H9 (cell line): ENCODE measurements at regions not wholly inside any gene's neighbourhood (a gene's known extent, or its start where the extent isn't known, plus 50 kb on each side); places are given as distances from the start of the nearest gene placed in this dataset.

ENCODE experiments used
- DNase-seq: peaks from one replicate; pipeline ENCODE4 v3.0.0-alpha.2; 2017
- H2AFZ ChIP-seq: one replicate; pipeline ENCODE4 v1.6.1; 2013; ENCODE audit warnings: mild to moderate bottlenecking, low read length, control low read depth, moderate library complexity
- H2AK5ac ChIP-seq: 2 replicates; pipeline ENCODE4 v1.6.1; 2013; ENCODE audit warnings: low read length, control low read depth, mixed read lengths; ENCODE audit not compliant: insufficient read length
- H2BK120ac ChIP-seq: one replicate; pipeline ENCODE4 v1.6.1; 2013; ENCODE audit warnings: low read depth, mild to moderate bottlenecking, low read length, control low read depth, inconsistent platforms; ENCODE audit not compliant: poor library complexity, severe bottlenecking
- H2BK12ac ChIP-seq: 2 replicates; pipeline ENCODE4 v1.6.1; 2013; ENCODE audit warnings: low read length, control low read depth, mixed read lengths, low read depth; ENCODE audit not compliant: insufficient read length
- H2BK15ac ChIP-seq: 2 replicates; pipeline ENCODE4 v1.6.1; 2013; ENCODE audit warnings: low read depth, low read length, control low read depth
- H2BK20ac ChIP-seq: one replicate; pipeline ENCODE4 v1.6.1; 2013; ENCODE audit warnings: low read depth, mild to moderate bottlenecking, low read length, control low read depth, inconsistent platforms; ENCODE audit not compliant: poor library complexity, severe bottlenecking
- H2BK5ac ChIP-seq: 2 replicates; pipeline ENCODE4 v1.6.1; 2013; ENCODE audit warnings: low read length, control low read depth, mixed read lengths; ENCODE audit not compliant: insufficient read length
- H3K14ac ChIP-seq: 2 replicates; pipeline ENCODE4 v1.6.1; 2013; ENCODE audit warnings: low read length, control low read depth; ENCODE audit not compliant: insufficient read depth
- H3K18ac ChIP-seq: 2 replicates; pipeline ENCODE4 v1.6.1; 2013; ENCODE audit warnings: low read depth, mild to moderate bottlenecking, mixed read lengths, low read length, control low read depth; ENCODE audit not compliant: insufficient read length
- H3K23ac ChIP-seq: 2 replicates; pipeline ENCODE4 v1.6.1; 2013; ENCODE audit warnings: low read length, control low read depth, mixed read lengths, low read depth; ENCODE audit not compliant: insufficient read length
- H3K23me2 ChIP-seq: 2 replicates; pipeline ENCODE4 v1.6.1; 2013; ENCODE audit warnings: low read depth, mild to moderate bottlenecking, mixed read lengths, low read length, control low read depth; ENCODE audit not compliant: insufficient read length, poor library complexity, severe bottlenecking
- H3K27ac ChIP-seq: 2 replicates; pipeline ENCODE4 v1.5.1; 2013; ENCODE audit warnings: low read length, control low read depth, mixed read lengths, low read depth; ENCODE audit not compliant: insufficient read length
- H3K27me3 ChIP-seq: 2 replicates; pipeline ENCODE4 v1.6.1; 2013; ENCODE audit warnings: low read length, control low read depth, inconsistent platforms; ENCODE audit not compliant: insufficient read depth
- H3K4ac ChIP-seq: 2 replicates; pipeline ENCODE4 v1.6.1; 2013; ENCODE audit warnings: low read depth, mild to moderate bottlenecking, control low read depth, inconsistent platforms, low read length, moderate library complexity
- H3K4me1 ChIP-seq: 2 replicates; pipeline ENCODE4 v1.6.1; 2013; ENCODE audit warnings: low read length, control low read depth, inconsistent platforms; ENCODE audit not compliant: insufficient read depth
- H3K4me2 ChIP-seq: 2 replicates; pipeline ENCODE4 v1.6.1; 2013; ENCODE audit warnings: low read length, control low read depth, mixed read lengths; ENCODE audit not compliant: insufficient read length, insufficient read depth
- H3K56ac ChIP-seq: 2 replicates; pipeline ENCODE4 v1.6.1; 2013; ENCODE audit warnings: low read depth, mild to moderate bottlenecking, mixed read lengths, low read length, control low read depth; ENCODE audit not compliant: insufficient read length
- H3K79me1 ChIP-seq: 2 replicates; pipeline ENCODE4 v1.6.1; 2013; ENCODE audit warnings: low read depth, mild to moderate bottlenecking, moderate library complexity, low read length, control low read depth, inconsistent platforms; ENCODE audit not compliant: insufficient read depth, poor library complexity, severe bottlenecking
- H3K79me2 ChIP-seq: 2 replicates; pipeline ENCODE4 v1.6.1; 2013; ENCODE audit warnings: low read length, control low read depth, inconsistent platforms; ENCODE audit not compliant: insufficient read depth
- H3K9ac ChIP-seq: 2 replicates; pipeline ENCODE4 v1.6.1; 2013; ENCODE audit warnings: low read length, control low read depth, mixed read lengths; ENCODE audit not compliant: insufficient read length; ENCODE audit errors: extremely low read depth
- H3K9me3 ChIP-seq: one replicate; pipeline ENCODE4 v1.6.1; 2013; ENCODE audit warnings: low read depth, low read length, inconsistent platforms; ENCODE audit not compliant: control insufficient read depth
- H3T11ph ChIP-seq: one replicate; pipeline ENCODE4 v1.6.1; 2013; ENCODE audit warnings: mild to moderate bottlenecking, low read length, control low read depth, inconsistent platforms
- H4K20me1 ChIP-seq: one replicate; pipeline ENCODE4 v1.6.1; 2013; ENCODE audit not compliant: control insufficient read depth, insufficient read length, insufficient read depth
- H4K5ac ChIP-seq: 2 replicates; pipeline ENCODE4 v1.6.1; 2013; ENCODE audit warnings: low read depth, mild to moderate bottlenecking, mixed read lengths, low read length, control low read depth; ENCODE audit not compliant: insufficient read length
- H4K8ac ChIP-seq: replicated peaks from 2 replicates; pipeline ENCODE4 v1.6.1; 2013; ENCODE audit warnings: low read length, control low read depth, mixed read lengths, low read depth; ENCODE audit not compliant: insufficient read length
- H4K91ac ChIP-seq: 2 replicates; pipeline ENCODE4 v1.6.1; 2013; ENCODE audit warnings: low read depth, mild to moderate bottlenecking, moderate library complexity, mixed read lengths, low read length, control low read depth; ENCODE audit not compliant: insufficient read length
- H3K27ac Mint-ChIP-seq, 3 experiments: 2 replicates in 2 of 3; 3 replicates in 1 of 3; pipeline ENCODE4 v1.8.0; 2020 to 2021; ENCODE audit warnings: mixed read lengths in 3 of 3, mild to moderate bottlenecking in 1 of 3, moderate library complexity in 1 of 3
- H3K27me3 Mint-ChIP-seq: 2 replicates; pipeline ENCODE4 v1.8.0; 2021; ENCODE audit warnings: low read depth, mild to moderate bottlenecking, moderate library complexity, mixed read lengths
- H3K36me3 Mint-ChIP-seq, 3 experiments: 2 replicates in 2 of 3; 3 replicates in 1 of 3; pipeline ENCODE4 v1.8.0; 2020 to 2021; ENCODE audit warnings: low read depth in 3 of 3, mixed read lengths in 3 of 3; ENCODE audit not compliant: insufficient read depth in 1 of 3
- H3K4me1 Mint-ChIP-seq, 2 experiments: 2 replicates each; pipeline ENCODE4 v1.8.0; 2020; ENCODE audit warnings: mixed read lengths in 2 of 2
- H3K4me3 Mint-ChIP-seq, 2 experiments: 2 replicates in 1 of 2; 3 replicates in 1 of 2; pipeline ENCODE4 v1.8.0; 2020 to 2021; ENCODE audit warnings: mild to moderate bottlenecking in 2 of 2, mixed read lengths in 2 of 2, moderate library complexity in 1 of 2
- H3K9me3 Mint-ChIP-seq, 2 experiments: 2 replicates in 1 of 2; 3 replicates in 1 of 2; pipeline ENCODE4 v1.8.0; 2020; ENCODE audit warnings: mild to moderate bottlenecking in 2 of 2, mixed read lengths in 2 of 2, moderate library complexity in 1 of 2
- WGBS: extraction: QIAGEN DNeasy Blood & Tissue Kit; methylation state at CpG from one replicate; pipeline ENCODE4 v1.1.7; 2013; ENCODE audit warnings: missing lambda C conversion rate, low lambda C conversion rate, mixed read lengths; ENCODE audit not compliant: insufficient read length; ENCODE audit errors: extremely low coverage; 5-methylcytosine and 5-hydroxymethylcytosine counted together
- TF ChIP-seq, protein P1 (sequence below): fragments of 200-600 bp; sonication (generic); conservative IDR thresholded peaks from 3 replicates; pipeline ENCODE4 v1.8.0; 2021; ENCODE audit warnings: antibody characterized with exemption, mild to moderate bottlenecking

DNA sequence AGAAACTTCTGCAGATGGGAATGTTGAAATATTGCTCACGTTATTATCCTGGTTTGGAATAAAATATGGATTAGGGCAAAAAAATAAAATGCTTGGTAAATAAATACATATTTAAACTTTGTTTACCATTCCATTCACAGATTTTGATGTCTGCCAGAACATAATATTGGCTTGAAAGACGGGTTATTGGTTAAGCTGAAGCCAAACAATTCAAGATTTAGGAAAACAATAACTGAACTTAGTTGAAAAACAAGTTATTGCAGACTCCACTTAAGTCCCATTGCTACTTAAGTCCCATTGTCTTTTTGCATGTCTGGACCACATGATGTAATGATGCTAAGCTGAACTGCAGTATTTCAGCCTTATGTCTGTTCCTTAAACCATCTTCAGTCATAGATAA is 722.5 kb downstream of the FAT4 start:
- TF ChIP-seq, protein P1, sequence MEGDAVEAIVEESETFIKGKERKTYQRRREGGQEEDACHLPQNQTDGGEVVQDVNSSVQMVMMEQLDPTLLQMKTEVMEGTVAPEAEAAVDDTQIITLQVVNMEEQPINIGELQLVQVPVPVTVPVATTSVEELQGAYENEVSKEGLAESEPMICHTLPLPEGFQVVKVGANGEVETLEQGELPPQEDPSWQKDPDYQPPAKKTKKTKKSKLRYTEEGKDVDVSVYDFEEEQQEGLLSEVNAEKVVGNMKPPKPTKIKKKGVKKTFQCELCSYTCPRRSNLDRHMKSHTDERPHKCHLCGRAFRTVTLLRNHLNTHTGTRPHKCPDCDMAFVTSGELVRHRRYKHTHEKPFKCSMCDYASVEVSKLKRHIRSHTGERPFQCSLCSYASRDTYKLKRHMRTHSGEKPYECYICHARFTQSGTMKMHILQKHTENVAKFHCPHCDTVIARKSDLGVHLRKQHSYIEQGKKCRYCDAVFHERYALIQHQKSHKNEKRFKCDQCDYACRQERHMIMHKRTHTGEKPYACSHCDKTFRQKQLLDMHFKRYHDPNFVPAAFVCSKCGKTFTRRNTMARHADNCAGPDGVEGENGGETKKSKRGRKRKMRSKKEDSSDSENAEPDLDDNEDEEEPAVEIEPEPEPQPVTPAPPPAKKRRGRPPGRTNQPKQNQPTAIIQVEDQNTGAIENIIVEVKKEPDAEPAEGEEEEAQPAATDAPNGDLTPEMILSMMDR, result no peak
- Histone ChIP-seq H4K20me1 (no peaks in the 10 kb centered on the region), H2AFZ (no peak overlapping the region), H2BK20ac (no peak overlapping the region), H3K79me1 (no peaks in the 10 kb centered on the region), H3T11ph (no peak overlapping the region), H3K23me2 (no peaks in the 10 kb centered on the region), H3K9me3 (no peaks in the 10 kb centered on the region), H3K4ac (no peak overlapping the region), H3K4me1 (no peaks in the 10 kb centered on the region), H3K18ac (no peak overlapping the region), H4K91ac (no peak overlapping the region), H2BK12ac (no peak overlapping the region), H3K14ac (no peak overlapping the region), H2BK15ac (no peak overlapping the region), H3K9ac (no peak overlapping the region), H3K4me2 (no peak overlapping the region), H4K8ac (no peak overlapping the region), H2BK120ac (no peak overlapping the region), H4K5ac (no peak overlapping the region), H3K23ac (no peak overlapping the region), H3K27me3 (no peaks in the 10 kb centered on the region), H3K79me2 (no peaks in the 10 kb centered on the region), H3K56ac (no peak overlapping the region), H3K27ac (no peak overlapping the region), H2BK5ac (no peak overlapping the region), H2AK5ac (no peak overlapping the region)
- H3K27ac Mint-ChIP-seq, result no peak overlapping the region
- H3K36me3 Mint-ChIP-seq, result no peaks in the 10 kb centered on the region; a peak in 1 of 7 replicates
- no peak overlapping the region for H3K4me3 Mint-ChIP-seq
- no peaks in the 10 kb centered on the region for H3K27me3 Mint-ChIP-seq
- WGBS, result no CpG with 5 or more reads among the region's 2 CpGs
- H3K9me3 Mint-ChIP-seq, result peaks cover 0 to 2% of the 10 kb centered on the region in 2 experiments; a peak in 1 of 5 replicates
- H3K4me1 Mint-ChIP-seq, result no peaks in the 10 kb centered on the region
- DNase-seq, result no peak
